ENCODE measurements at regions not wholly inside any gene's neighbourhood (a gene's known extent, or its start where the extent isn't known, plus 50 kb on each side); places are given as distances from the start of the nearest gene placed in this dataset.

GRCh38 chr4:26137288-26137687 lies 183.5 kb upstream of the RBPJ start:
- TF ChIP-seq POLR2A (IDR thresholded peaks at IDR 0.05; ENCODE audit: low read length) (no peak), GATA1 (IDR thresholded peaks at IDR 0.05; ENCODE audit: low read depth, low read length) (no peak)

All from erythroblast (primary cell).